ENCODE measurements at regions not wholly inside any gene's neighbourhood (a gene's known extent, or its start where the extent isn't known, plus 50 kb on each side); places are given as distances from the start of the nearest gene placed in this dataset.

- peaks cover 0 to 7% (median 0%) of the 10 kb centered on the region in 9 donors for H3K9me3 Mint-ChIP-seq
- no peaks in the 10 kb centered on the region for H3K27me3 Mint-ChIP-seq
- H3K4me1 Mint-ChIP-seq = peaks cover 17 to 26% (median 21%) of the 10 kb centered on the region in 4 donors
- DNase-seq (no peak), ATAC-seq (no peak)
- H3K4me3 Mint-ChIP-seq = no peak overlapping the region
- no peaks in the 10 kb centered on the region for H3K36me3 Mint-ChIP-seq
- POLR2A ChIA-PET = no interaction called here
- H3K27ac Mint-ChIP-seq = no peak overlapping the region
These were observed 159.9 kb downstream of the TMEM38B start for GRCh38 chr9:105854026-105854782.

- POLR2A ChIA-PET = no interaction called here
- no peak for ATAC-seq
- no peak for DNase-seq
- no peaks in the 10 kb centered on the region for H3K27me3 Mint-ChIP-seq
- H3K36me3 Mint-ChIP-seq = no peaks in the 10 kb centered on the region
- H3K4me3 Mint-ChIP-seq = no peak overlapping the region
- no peak overlapping the region for H3K27ac Mint-ChIP-seq
- H3K9me3 Mint-ChIP-seq = peaks cover 0 to 13% (median 0%) of the 10 kb centered on the region in 9 donors
- peaks cover 23 to 34% (median 29%) of the 10 kb centered on the region in 4 donors for H3K4me1 Mint-ChIP-seq
These were observed 160.7 kb downstream of the TMEM38B start for GRCh38 chr9:105854783-105855724.

DNA sequence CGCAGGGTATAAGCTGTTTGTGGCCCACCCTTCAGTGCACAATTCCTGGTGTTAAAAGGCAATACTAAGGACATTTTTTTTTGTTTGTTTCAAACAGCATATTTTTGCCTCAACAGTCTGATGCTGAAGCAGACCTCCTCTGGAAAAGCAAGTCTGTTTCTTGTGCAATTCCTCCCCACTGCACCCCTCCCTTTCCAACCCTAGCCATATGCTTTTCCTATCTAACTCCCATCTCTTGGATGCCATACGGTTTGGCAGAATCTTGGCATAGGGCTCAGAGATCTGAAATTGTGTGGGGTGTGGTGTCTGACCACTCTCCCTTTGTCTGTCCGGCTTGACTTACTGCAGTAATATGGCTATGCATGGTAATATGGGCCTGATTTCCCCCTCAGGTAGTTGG, 161.6 kb downstream of the TMEM38B start:
- Mint-ChIP-seq H3K36me3 (no peaks in the 10 kb centered on the region), H3K4me1 (peaks cover 23 to 34% (median 29%) of the 10 kb centered on the region in 4 donors), H3K27me3 (no peaks in the 10 kb centered on the region), H3K4me3 (no peak overlapping the region), H3K9me3 (peaks cover 0 to 13% (median 0%) of the 10 kb centered on the region in 9 donors), H3K27ac (no peak overlapping the region)
- POLR2A ChIA-PET = no interaction called here
- ATAC-seq (no peak), DNase-seq (no peak)

GRCh38 chr9:105858006-105858690, 163.8 kb downstream of the TMEM38B start:
- H3K27me3 Mint-ChIP-seq = no peaks in the 10 kb centered on the region
- peak in 4 of 10 donors; percentile 21 to 47 (median 28) for DNase-seq
- POLR2A ChIA-PET = no interaction called here
- peak overlapping the region in 8 of 10 donors; percentile 19 to 72 (median 55) for H3K4me3 Mint-ChIP-seq
- peaks cover 23 to 34% (median 29%) of the 10 kb centered on the region in 4 donors for H3K4me1 Mint-ChIP-seq
- H3K9me3 Mint-ChIP-seq = peaks cover 0 to 13% (median 2%) of the 10 kb centered on the region in 9 donors
- H3K36me3 Mint-ChIP-seq = no peaks in the 10 kb centered on the region
- ATAC-seq = peak; percentile 54 to 91
- peak overlapping the region in 9 of 10 donors; percentile 16 to 94 (median 75) for H3K27ac Mint-ChIP-seq

DNA sequence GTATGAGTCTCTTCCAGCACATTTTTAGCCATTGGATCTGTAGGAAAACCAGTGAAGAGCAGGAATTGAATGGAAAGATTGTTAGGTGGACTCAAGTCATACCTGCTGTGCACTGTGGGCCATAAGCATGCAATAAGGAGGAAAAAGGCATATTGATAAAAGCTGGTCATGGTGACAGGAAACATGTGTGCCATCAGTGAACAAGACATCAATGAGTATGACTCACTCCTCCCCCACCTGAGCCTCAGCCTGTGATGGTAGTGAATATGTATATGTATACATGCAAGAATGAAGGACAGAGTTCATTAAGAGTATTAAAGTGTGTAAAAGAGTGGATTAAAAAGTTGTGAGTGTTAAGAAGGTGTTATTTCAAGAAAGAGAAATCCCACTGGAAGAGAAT, 164.5 kb downstream of the TMEM38B start:
- ATAC-seq (peak in 1 of 2 donors; percentile 34), DNase-seq (peak in 2 of 10 donors; percentile 2 to 6)
- no peaks in the 10 kb centered on the region for H3K27me3 Mint-ChIP-seq
- H3K36me3 Mint-ChIP-seq = no peaks in the 10 kb centered on the region
- H3K9me3 Mint-ChIP-seq = peaks cover 0 to 13% (median 2%) of the 10 kb centered on the region in 9 donors
- H3K4me3 Mint-ChIP-seq = peak overlapping the region in 9 of 10 donors; percentile 5 to 72 (median 60)
- H3K4me1 Mint-ChIP-seq = peaks cover 23 to 34% (median 29%) of the 10 kb centered on the region in 4 donors
- H3K27ac Mint-ChIP-seq = peak overlapping the region; percentile 16 to 94 (median 64)
- POLR2A ChIA-PET = no interaction called here

DNA sequence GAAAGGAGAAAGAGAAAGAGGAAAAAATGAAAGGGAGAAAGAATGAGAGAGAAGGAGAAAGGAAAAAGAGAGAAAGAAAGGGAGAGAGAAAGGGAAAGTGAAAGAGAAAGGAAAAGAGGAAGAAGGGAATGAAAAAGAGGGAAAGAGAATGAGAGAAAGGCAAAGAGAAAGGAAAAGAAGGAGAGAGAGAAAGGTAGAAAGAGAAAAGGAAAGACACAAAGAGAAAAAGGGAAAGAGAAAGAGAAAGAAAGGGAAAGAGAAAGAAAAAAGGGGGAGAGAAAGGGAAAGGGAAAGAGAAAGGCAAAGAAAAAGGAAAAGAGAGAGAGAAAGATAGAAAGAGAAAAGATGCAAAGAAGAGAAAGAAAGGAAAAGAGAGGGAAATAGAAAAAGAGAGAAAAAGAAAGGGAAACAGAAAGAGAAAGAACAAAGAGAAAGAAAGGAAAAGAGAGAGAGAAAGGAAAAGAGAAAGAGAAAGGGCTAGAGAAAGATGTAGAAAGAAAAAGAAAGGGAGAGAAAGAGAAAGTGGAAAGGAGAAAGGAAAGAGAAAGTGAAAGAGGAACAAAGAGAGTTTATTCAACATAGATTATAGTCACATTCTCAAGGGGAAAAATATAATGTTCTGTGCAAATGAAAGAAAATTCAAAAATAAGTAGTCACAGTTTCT, 165.2 kb downstream of the TMEM38B start:
- Mint-ChIP-seq H3K4me3 (peak overlapping the region in 9 of 10 donors; percentile 5 to 72 (median 60)), H3K9me3 (peaks cover 0 to 13% (median 2%) of the 10 kb centered on the region in 9 donors)

DNA sequence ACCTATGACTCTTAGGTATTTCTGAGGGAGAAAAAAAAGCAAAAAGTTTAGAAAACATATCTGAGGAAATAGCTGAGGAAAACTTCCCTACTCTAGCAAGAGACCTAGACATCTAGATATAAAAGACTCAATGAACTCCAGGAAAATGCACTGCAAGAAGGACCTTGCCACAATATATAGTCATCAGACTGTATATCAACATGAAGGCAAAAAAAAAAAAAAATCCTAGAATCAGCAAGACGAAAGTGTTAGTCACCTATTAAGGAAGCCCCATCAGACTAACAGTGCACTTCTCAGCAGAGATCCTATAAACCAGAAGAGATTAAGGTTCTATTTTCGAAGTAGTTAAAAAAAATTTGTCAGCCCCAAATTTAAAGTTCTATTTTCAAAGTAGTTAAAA, 166.2 kb downstream of the TMEM38B start:
- no peak for ATAC-seq
- peaks cover 23 to 34% (median 29%) of the 10 kb centered on the region in 4 donors for H3K4me1 Mint-ChIP-seq
- peaks cover 0 to 13% (median 2%) of the 10 kb centered on the region in 9 donors for H3K9me3 Mint-ChIP-seq
- no peak overlapping the region for H3K4me3 Mint-ChIP-seq
- DNase-seq = no peak
- H3K36me3 Mint-ChIP-seq = no peaks in the 10 kb centered on the region
- POLR2A ChIA-PET = no interaction called here
- H3K27me3 Mint-ChIP-seq = no peaks in the 10 kb centered on the region
- peak overlapping the region in 1 of 10 donors; percentile 45 for H3K27ac Mint-ChIP-seq

More for the DNA sequence above, 165.2 kb downstream of the TMEM38B start:
- DNase-seq (peak in 2 of 10 donors; percentile 3 to 27), ATAC-seq (no peak)
- H3K4me1 Mint-ChIP-seq = peaks cover 23 to 34% (median 29%) of the 10 kb centered on the region in 4 donors
- H3K27me3 Mint-ChIP-seq = no peaks in the 10 kb centered on the region
- POLR2A ChIA-PET = no interaction called here
- H3K36me3 Mint-ChIP-seq = no peaks in the 10 kb centered on the region
- peak overlapping the region in 9 of 10 donors; percentile 7 to 94 (median 51) for H3K27ac Mint-ChIP-seq

DNA sequence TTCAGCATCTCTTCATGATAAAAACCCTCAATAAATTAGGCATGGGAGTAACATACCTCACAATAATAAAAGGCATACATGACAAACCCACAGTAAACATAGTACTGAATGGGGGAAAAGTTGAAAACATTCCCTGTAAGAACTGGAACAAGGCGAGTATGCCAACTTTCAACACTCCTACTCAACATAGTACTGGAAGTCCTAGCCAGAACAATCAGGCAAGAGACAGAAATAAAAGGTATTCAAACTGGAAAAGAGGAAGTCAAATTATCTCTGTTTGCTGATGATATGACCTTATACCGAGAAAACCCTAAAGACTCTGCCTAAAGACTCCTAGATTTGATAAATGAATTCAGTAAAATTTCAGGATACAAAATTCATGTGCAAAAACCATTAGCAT, 167.6 kb downstream of the TMEM38B start:
- no peak overlapping the region for H3K27ac Mint-ChIP-seq
- no peaks in the 10 kb centered on the region for H3K36me3 Mint-ChIP-seq
- peaks cover 0 to 13% (median 2%) of the 10 kb centered on the region in 9 donors for H3K9me3 Mint-ChIP-seq
- H3K27me3 Mint-ChIP-seq = no peaks in the 10 kb centered on the region
- DNase-seq (no peak), ATAC-seq (no peak)
- H3K4me3 Mint-ChIP-seq = no peak overlapping the region
- POLR2A ChIA-PET = no interaction called here
- H3K4me1 Mint-ChIP-seq = peaks cover 19 to 31% (median 28%) of the 10 kb centered on the region in 4 donors

- Mint-ChIP-seq H3K9me3 (peaks cover 0 to 9% (median 2%) of the 10 kb centered on the region in 9 donors), H3K27me3 (peaks cover 0 to 5% (median 3%) of the 10 kb centered on the region in 5 donors), H3K4me1 (peaks cover 5 to 8% (median 6%) of the 10 kb centered on the region in 4 donors), H3K27ac (no peak overlapping the region), H3K36me3 (no peaks in the 10 kb centered on the region), H3K4me3 (no peak overlapping the region)
- ATAC-seq (no peak), DNase-seq (no peak)
- POLR2A ChIA-PET = no interaction called here
These were observed 170.0 kb downstream of the TMEM38B start for GRCh38 chr9:105864248-105864898.

DNA sequence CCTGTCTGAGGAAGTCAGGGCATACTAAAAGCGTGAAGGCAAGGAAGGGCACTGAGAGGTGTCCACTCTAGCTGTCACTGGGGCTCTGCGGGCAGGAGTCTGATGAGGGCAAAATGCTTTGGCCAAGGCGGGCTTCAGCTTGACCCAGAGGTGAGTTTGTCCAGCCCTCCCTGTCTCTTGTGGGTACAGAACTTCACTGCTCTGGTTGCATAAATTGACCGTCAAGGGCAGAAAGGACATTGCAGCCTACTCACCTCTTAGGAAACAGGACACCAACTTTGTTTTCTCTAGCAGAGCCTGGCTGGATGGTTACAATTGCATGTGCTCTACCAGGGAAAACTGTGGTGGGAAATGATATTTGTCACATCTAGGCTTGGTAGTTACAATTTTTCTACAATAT, 170.9 kb downstream of the TMEM38B start:
- no peak for DNase-seq
- Mint-ChIP-seq H3K36me3 (no peaks in the 10 kb centered on the region), H3K9me3 (peaks cover 0 to 9% (median 0%) of the 10 kb centered on the region in 9 donors), H3K4me3 (no peak overlapping the region), H3K27ac (no peak overlapping the region), H3K27me3 (peaks cover 0 to 6% (median 4%) of the 10 kb centered on the region in 5 donors), H3K4me1 (peaks cover 0 to 2% (median 0%) of the 10 kb centered on the region in 4 donors)
- no peak for ATAC-seq
- POLR2A ChIA-PET = no interaction called here

DNA sequence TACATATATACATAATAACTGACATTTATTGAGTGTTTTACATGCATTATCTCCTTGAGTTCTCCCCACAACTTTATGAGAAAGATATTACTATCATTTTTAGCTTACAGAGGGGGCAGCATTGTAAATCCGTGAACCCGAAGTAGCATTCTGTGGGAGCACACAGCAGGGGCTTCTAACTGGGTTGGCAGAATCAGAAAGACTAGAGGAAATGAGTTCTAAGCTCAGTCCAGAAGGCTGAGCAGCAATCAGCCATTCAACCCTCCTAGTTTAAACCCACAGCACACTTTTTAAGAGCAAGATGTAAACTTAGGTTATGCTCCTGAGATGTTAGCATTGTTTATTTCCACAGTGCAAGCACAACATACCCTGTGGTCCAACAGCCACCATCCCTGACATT, 177.2 kb downstream of the TMEM38B start:
- H3K4me1 Mint-ChIP-seq = peaks cover 1 to 4% (median 2%) of the 10 kb centered on the region in 4 donors

More for the DNA sequence above, 177.2 kb downstream of the TMEM38B start:
- ATAC-seq (no peak), DNase-seq (no peak)
- H3K9me3 Mint-ChIP-seq = no peaks in the 10 kb centered on the region
- POLR2A ChIA-PET = no interaction called here
- no peak overlapping the region for H3K4me3 Mint-ChIP-seq
- no peaks in the 10 kb centered on the region for H3K36me3 Mint-ChIP-seq
- H3K27ac Mint-ChIP-seq = no peak overlapping the region
- peaks cover 2 to 15% (median 7%) of the 10 kb centered on the region in 5 donors for H3K27me3 Mint-ChIP-seq

All from naive thymus-derived CD8-positive, alpha-beta T cell (primary cell).